ENCODE measurements at regions not wholly inside any gene's neighbourhood (a gene's known extent, or its start where the extent isn't known, plus 50 kb on each side); places are given as distances from the start of the nearest gene placed in this dataset.

DNA sequence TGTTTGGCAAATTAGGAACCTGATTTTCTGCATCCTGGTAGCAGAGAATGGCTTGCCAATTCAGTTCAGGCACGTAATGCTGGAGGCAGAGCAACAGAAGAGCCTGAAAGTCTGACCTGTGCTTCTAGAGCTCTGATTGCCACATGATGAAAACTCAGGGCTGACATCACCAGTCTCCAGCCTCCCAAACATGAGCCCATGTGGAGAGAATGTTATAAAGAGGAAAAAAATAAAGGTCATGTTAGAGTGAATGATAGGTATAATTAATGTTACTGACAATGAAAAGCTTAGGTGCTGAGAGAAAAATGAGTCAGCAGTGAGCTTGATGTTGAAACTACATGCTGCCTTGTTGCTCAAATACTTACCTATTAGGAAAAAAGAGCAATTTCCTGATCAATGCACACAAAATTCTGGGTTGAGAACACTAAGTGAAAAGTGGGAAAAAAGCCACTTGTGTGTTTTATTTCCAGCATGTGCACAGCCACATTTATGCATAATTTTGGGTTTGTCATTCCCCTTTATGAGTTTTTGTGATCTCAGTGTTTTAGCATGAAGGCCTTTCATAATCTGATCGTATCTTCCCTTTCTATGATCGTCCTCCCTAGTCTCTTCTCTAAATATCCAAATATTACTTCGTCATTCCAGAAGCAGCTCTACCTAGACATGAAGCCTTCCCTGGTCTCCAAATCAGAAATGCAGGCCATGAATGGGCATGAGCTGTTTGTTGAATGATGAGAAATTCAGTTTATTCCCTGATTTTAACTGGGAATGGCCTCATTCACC, 113.3 kb upstream of the CPEB2 start:
- Mint-ChIP-seq H3K36me3 (ENCODE audit: insufficient read depth) (no peaks in the 10 kb centered on the region), H3K9me3 (no peaks in the 10 kb centered on the region), H3K27me3 (no peaks in the 10 kb centered on the region), H3K27ac (no peak overlapping the region), H3K4me3 (no peak overlapping the region), H3K4me1 (ENCODE audit: low read depth in 2 of 2) (no peaks in the 10 kb centered on the region)
- ATAC-seq (replicated peaks) (no peak), DNase-seq (no peak)

DNA sequence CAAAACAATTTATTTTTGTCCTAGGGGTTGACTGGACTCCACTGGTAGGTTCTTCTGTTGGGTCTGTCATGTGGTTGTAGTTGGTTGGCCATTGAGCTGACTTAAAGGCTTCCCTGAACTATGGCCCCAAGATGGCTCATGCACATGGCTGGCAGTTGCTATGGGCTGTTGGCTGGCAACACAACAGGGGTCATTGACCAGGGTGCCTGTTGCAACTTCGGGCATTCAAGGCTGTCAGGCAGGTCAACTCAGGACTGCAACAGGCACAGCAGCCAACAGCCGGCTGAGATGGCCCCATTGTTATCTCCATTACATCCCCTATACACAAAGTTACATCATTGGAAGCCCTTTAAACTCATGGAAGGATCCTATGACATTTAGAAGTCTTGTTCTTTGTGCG, 109.7 kb upstream of the CPEB2 start:
- ATAC-seq (replicated peaks): no peak
- Mint-ChIP-seq H3K9me3 (no peaks in the 10 kb centered on the region), H3K4me3 (no peak overlapping the region), H3K36me3 (ENCODE audit: insufficient read depth) (no peaks in the 10 kb centered on the region), H3K27me3 (no peaks in the 10 kb centered on the region), H3K27ac (no peak overlapping the region), H3K4me1 (ENCODE audit: low read depth in 2 of 2) (no peaks in the 10 kb centered on the region)
- no peak for DNase-seq

DNA sequence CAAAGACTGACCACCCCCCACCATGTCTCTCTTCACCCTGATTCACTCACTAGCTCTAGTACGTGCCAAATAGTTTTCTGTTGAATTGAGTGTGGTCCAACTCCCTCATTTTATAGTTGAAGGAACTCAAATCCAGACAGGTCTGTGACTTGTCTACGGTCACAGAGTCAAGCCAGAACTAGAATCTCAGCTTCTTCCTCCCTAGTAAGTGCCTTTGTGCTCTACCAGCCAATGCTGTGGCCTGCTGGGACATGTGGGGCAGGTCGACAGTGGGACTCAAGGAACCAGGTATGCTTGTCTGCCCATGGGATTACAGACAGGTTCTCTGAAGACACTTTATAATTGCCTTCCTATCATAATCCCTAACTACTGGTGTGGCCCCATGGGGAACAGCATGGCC, 108.6 kb upstream of the CPEB2 start:
- DNase-seq (no peak), ATAC-seq (replicated peaks) (no peak)
- H3K4me3 Mint-ChIP-seq: no peak overlapping the region
- no peak overlapping the region for H3K27ac Mint-ChIP-seq
- H3K4me1 Mint-ChIP-seq (ENCODE audit: low read depth in 2 of 2): no peaks in the 10 kb centered on the region
- H3K27me3 Mint-ChIP-seq: no peaks in the 10 kb centered on the region
- no peaks in the 10 kb centered on the region for H3K36me3 Mint-ChIP-seq (ENCODE audit: insufficient read depth)
- no peaks in the 10 kb centered on the region for H3K9me3 Mint-ChIP-seq

DNA sequence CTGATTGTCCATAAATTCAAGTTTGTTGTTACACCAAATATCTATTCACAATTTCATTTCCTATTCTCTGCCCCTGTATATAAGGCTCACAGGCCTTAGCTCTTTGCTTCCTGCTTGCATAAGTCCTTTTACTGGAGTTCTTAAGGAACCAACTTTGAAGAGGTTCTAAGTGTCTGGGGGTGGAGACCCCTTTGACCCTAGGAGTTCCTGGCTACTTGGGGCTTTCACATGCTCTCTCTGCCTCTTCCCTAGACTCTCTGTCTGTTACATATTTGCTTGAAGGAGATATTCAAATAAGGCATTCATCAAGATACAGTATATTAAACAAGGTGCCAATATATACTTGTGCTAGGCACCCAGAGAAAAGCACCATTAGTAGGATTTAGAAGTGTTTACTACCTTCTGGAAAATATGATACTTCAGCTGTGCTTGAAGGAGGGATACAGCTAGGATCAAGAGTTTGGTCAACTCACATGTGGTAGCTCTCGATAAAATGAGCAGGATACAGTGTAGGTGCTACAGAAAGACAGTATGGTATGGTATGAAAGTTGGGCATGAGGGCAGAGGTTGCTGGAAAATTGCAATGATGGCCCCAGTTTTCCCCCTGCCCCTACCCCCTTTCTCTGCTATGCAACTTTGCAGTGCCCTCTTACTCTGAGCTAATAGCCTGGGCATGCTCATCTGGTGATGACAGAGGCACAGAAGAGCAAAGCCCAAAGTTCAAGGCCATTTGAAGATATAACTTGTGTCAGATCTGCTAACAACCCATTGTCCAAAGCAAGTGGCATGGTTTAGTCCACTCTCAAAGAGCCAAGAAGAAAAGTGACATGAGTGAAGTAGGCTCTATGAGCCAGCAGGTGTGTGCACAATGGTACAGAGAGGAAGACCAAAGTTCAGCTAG, 107.6 kb upstream of the CPEB2 start:
- ATAC-seq (replicated peaks) (no peak), DNase-seq (no peak)
- H3K27ac Mint-ChIP-seq: no peak overlapping the region
- no peaks in the 10 kb centered on the region for H3K9me3 Mint-ChIP-seq
- no peaks in the 10 kb centered on the region for H3K36me3 Mint-ChIP-seq (ENCODE audit: insufficient read depth)
- H3K4me3 Mint-ChIP-seq: no peak overlapping the region
- no peaks in the 10 kb centered on the region for H3K4me1 Mint-ChIP-seq (ENCODE audit: low read depth in 2 of 2)
- no peaks in the 10 kb centered on the region for H3K27me3 Mint-ChIP-seq

DNA sequence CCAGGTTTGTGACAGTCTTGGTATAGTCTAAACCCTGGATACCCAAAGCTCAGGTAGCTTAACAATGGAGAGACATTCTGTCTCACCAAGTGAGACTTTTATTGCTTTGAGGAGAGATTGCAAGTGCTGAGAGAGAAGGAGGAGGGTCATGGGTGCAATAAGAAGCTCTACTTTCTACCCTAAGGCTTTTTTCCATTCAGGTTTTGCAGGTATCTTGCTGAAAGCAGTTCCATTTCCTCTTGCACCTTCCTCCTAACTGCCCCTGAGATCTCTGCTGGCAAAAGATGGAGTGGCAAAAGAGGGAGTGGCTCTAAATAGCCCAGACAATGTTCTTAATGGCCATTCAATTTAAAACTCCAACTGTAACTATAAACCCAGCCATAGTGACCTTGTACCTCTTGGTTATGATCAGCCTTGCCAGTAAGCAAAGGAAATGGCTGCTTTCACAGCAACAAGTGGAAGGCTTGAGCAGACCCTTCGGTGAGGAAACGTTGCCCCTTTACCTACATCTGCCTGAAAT, 105.6 kb upstream of the CPEB2 start:
- ATAC-seq (replicated peaks) (no peak), DNase-seq (no peak)
- Mint-ChIP-seq H3K27ac (no peak overlapping the region), H3K36me3 (ENCODE audit: insufficient read depth) (no peaks in the 10 kb centered on the region), H3K9me3 (no peaks in the 10 kb centered on the region), H3K4me3 (no peak overlapping the region), H3K27me3 (no peaks in the 10 kb centered on the region), H3K4me1 (ENCODE audit: low read depth in 2 of 2) (no peaks in the 10 kb centered on the region)

DNA sequence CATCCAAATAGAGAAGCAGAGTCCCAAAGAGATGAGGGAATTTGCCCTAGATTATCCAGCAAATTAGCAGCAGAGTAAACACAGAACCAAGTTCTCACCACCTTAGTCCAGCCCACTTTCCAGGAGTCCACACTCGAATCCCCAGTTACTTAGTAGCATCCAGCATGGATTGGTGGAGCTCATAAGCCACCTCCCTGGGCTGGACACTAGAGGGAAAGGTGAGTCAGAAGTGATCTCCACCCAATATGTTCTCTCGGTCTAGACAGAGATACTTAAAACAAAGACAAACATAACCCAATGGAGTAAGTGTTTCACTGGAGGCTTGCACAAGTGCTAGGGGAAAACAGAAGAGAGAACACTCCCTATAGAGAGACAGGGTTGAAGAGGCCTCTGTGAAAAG, 105.1 kb upstream of the CPEB2 start:
- DNase-seq (no peak), ATAC-seq (replicated peaks) (no peak)
- H3K9me3 Mint-ChIP-seq: no peaks in the 10 kb centered on the region
- H3K27me3 Mint-ChIP-seq: no peaks in the 10 kb centered on the region
- H3K36me3 Mint-ChIP-seq (ENCODE audit: insufficient read depth): no peaks in the 10 kb centered on the region
- H3K4me3 Mint-ChIP-seq: no peak overlapping the region
- H3K4me1 Mint-ChIP-seq (ENCODE audit: low read depth in 2 of 2): no peaks in the 10 kb centered on the region
- no peak overlapping the region for H3K27ac Mint-ChIP-seq

DNA sequence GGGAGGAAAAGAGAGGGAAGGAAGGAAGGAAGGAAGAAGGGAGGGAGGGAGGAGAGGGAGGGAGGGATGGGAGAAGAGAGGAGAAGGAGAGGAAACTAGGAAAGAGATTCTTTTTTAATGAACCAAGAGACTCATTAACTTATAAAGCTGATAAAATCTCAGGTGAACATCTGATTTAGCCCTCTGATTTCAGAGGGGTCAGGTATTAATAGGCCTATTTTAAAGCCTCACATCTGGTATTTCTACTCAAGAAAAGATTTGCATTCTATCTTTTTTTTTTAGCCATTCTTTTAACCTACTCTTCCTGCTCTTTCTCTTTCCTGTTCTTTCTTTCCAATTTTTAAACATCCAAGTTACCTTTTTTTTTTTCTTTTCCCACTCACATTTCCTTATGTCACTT, 103.3 kb upstream of the CPEB2 start:
- Mint-ChIP-seq H3K4me1 (ENCODE audit: low read depth in 2 of 2) (no peaks in the 10 kb centered on the region), H3K36me3 (ENCODE audit: insufficient read depth) (no peaks in the 10 kb centered on the region), H3K4me3 (no peak overlapping the region), H3K27me3 (peaks cover 0 to 9% of the 10 kb centered on the region in 2 donors), H3K27ac (no peak overlapping the region), H3K9me3 (no peaks in the 10 kb centered on the region)
- no peak for ATAC-seq (replicated peaks)
- no peak for DNase-seq

DNA sequence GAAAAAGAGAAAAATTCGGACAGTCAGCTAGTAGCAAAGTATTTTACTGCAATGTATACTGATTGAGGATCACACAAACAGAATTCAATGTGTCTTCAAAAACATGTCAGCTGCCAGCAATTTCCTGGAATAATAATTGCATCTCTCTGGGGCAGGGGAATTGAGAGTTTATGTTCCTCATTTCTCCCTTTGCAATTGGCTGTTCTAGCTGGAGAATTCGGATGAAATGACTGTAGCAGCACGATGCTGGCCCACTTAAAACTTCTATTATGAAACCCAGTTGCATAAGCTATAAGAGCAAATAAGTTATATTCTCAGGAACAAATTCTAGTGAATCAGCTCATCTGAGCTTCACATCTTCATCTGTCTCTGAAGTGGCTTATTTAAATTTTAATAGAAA, 99.9 kb upstream of the CPEB2 start:
- no peak overlapping the region for H3K27ac Mint-ChIP-seq
- H3K27me3 Mint-ChIP-seq: peaks cover 0 to 12% of the 10 kb centered on the region in 2 donors
- H3K36me3 Mint-ChIP-seq (ENCODE audit: insufficient read depth): no peaks in the 10 kb centered on the region
- no peak overlapping the region for H3K4me3 Mint-ChIP-seq
- DNase-seq: no peak
- peaks cover 0 to 4% of the 10 kb centered on the region in 2 donors for H3K4me1 Mint-ChIP-seq (ENCODE audit: low read depth in 2 of 2)
- H3K9me3 Mint-ChIP-seq: no peaks in the 10 kb centered on the region
- no peak for ATAC-seq (replicated peaks)

DNA sequence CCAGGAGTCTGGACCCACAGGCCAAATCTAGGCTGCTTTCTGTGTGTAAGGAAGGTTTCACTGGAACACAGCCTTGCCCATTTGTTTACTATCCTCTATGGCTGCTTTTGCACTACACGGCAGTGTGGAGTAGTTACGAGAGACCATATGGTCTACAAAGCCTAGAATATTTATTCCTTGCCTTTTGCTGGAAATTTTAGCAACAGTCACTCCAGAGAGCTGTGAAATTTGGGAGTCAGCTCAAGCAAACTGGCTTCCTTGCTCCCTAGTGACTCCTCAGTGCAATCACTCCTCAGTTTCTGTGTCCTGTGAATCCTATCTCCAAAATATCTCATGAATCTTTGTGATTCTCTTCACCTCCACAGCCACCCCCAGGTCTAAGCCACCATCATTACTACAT, 99.0 kb upstream of the CPEB2 start:
- H3K27ac Mint-ChIP-seq: no peak overlapping the region
- no peaks in the 10 kb centered on the region for H3K36me3 Mint-ChIP-seq (ENCODE audit: insufficient read depth)
- H3K4me1 Mint-ChIP-seq (ENCODE audit: low read depth in 2 of 2): peaks cover 0 to 4% of the 10 kb centered on the region in 2 donors
- H3K27me3 Mint-ChIP-seq: peaks cover 2 to 12% of the 10 kb centered on the region in 2 donors
- no peak for ATAC-seq (replicated peaks)
- no peak overlapping the region for H3K4me3 Mint-ChIP-seq
- DNase-seq: no peak
- H3K9me3 Mint-ChIP-seq: no peaks in the 10 kb centered on the region

DNA sequence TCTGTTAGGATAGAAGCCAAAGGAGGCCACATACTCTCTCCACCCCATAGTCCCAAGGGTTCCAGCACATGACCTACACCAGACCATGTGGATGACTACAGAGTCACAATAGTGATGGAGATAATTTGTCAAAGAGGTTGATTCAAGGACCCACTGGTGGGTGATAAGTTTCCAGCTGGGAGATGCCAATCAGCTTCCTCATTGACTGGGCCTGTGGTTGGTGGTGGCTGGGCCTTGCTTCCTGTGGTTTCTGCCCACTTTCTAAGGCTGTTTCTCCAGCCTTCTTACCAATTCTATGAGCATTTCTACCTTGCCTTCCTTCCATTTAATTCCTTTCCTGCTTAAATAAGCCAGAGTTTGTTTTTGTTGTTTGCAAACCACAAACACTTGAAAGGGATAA, 95.5 kb upstream of the CPEB2 start:
- Mint-ChIP-seq H3K9me3 (no peaks in the 10 kb centered on the region), H3K36me3 (ENCODE audit: insufficient read depth) (no peaks in the 10 kb centered on the region)
- ATAC-seq (replicated peaks): no peak

DNA sequence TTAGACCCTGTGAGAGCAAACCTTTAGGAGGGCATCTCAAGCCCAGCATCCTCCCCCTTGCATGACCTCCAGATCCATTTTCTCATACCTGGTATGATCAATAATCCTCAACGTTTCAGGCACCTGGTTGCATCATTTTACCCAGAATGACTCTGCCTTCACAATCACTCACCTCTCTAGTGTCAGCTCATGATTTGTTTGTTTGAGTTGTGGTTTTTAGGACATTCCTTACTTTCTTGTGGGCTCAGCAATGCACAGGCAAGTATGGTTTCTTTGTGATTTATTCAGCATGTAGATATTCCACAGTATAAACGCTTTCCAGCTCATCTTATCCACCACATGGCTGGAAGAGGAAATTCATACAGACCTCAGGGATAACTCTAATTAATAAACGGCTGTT, 93.6 kb upstream of the CPEB2 start:
- no peaks in the 10 kb centered on the region for H3K9me3 Mint-ChIP-seq
- H3K4me3 Mint-ChIP-seq: no peak overlapping the region
- no peak overlapping the region for H3K27ac Mint-ChIP-seq
- peaks cover 24 to 30% of the 10 kb centered on the region in 2 donors for H3K27me3 Mint-ChIP-seq
- peaks cover 0 to 8% of the 10 kb centered on the region in 2 donors for H3K4me1 Mint-ChIP-seq (ENCODE audit: low read depth in 2 of 2)
- ATAC-seq (replicated peaks): no peak
- no peak for DNase-seq
- no peaks in the 10 kb centered on the region for H3K36me3 Mint-ChIP-seq (ENCODE audit: insufficient read depth)

More for the DNA sequence above, 95.5 kb upstream of the CPEB2 start:
- Mint-ChIP-seq H3K27ac (no peak overlapping the region), H3K27me3 (peaks cover 30% of the 10 kb centered on the region in 2 donors), H3K4me3 (no peak overlapping the region), H3K4me1 (ENCODE audit: low read depth in 2 of 2) (peaks cover 0 to 8% of the 10 kb centered on the region in 2 donors)
- no peak for DNase-seq

DNA sequence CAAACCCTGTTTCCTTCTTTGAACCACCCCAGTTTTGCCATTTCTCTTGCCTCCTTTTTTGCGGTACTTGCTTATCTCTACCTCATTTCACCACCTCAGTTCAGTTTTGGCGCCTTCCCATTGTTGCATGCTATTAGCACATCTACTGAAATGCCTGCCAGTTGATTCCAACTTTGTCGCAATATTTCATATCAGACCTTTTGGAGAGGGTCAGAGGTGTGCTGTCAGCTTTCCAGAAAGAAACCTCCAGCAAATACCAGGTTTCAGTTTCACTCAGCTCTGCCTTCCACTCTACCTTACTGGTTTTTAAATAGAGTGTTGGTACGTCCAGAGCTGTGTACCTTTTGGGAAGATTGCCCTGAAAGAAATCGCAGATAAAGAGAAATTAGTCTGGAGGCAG, 91.9 kb upstream of the CPEB2 start:
- Mint-ChIP-seq H3K36me3 (ENCODE audit: insufficient read depth) (no peaks in the 10 kb centered on the region), H3K4me3 (no peak overlapping the region), H3K9me3 (no peaks in the 10 kb centered on the region), H3K27ac (no peak overlapping the region), H3K27me3 (peaks cover 18 to 30% of the 10 kb centered on the region in 2 donors), H3K4me1 (ENCODE audit: low read depth in 2 of 2) (peaks cover 0 to 8% of the 10 kb centered on the region in 2 donors)
- DNase-seq (no peak), ATAC-seq (replicated peaks) (no peak)

DNA sequence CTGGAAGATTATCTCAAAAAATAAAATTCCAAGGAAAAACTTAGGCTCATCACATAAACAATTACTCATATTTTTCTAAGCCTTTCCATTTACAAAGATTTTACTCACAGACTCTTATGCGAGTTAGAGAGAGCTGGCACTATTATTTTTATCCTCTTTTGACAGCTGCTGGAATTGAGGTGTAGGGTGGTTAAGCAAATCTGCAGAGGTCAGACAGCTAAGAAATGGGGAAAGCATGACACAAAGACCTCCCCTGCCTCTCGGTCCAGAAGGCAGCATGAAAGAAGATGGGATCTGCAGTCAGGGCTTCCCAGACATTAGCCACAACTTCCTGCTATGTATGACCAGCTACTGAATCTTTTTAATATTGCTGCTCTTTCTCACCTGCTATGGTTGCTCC, 89.9 kb upstream of the CPEB2 start:
- Mint-ChIP-seq H3K27me3 (peaks cover 27 to 36% of the 10 kb centered on the region in 2 donors), H3K4me1 (ENCODE audit: low read depth in 2 of 2) (peaks cover 0 to 4% of the 10 kb centered on the region in 2 donors), H3K27ac (no peak overlapping the region), H3K9me3 (no peaks in the 10 kb centered on the region), H3K36me3 (ENCODE audit: insufficient read depth) (no peaks in the 10 kb centered on the region), H3K4me3 (no peak overlapping the region)
- DNase-seq (no peak), ATAC-seq (replicated peaks) (no peak)

DNA sequence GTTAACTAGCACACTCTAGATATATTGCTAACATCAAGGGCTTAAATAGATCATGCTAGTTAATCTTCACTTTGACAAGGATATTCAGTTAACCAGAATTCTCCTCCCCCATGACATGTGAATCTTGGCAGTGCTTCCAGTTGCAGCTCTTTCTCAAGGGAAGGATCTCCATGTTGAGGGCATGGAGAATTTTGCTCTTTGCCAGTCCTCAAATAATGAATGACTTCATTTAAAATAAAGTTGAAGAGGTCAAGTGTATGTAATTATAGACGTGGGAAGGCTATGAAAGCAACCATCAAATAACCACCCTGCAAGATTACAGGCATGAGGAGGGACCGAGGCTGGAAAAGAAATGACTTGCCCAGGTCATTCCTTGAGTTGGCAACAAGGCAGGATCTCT, 87.3 kb upstream of the CPEB2 start:
- H3K4me3 Mint-ChIP-seq: no peak overlapping the region
- H3K9me3 Mint-ChIP-seq: no peaks in the 10 kb centered on the region
- peaks cover 13 to 17% of the 10 kb centered on the region in 2 donors for H3K27me3 Mint-ChIP-seq
- H3K36me3 Mint-ChIP-seq (ENCODE audit: insufficient read depth): no peaks in the 10 kb centered on the region
- ATAC-seq (replicated peaks) (no peak), DNase-seq (no peak)
- peaks cover 0 to 4% of the 10 kb centered on the region in 2 donors for H3K4me1 Mint-ChIP-seq (ENCODE audit: low read depth in 2 of 2)
- no peak overlapping the region for H3K27ac Mint-ChIP-seq
